Bronchial epithelial cell (primary cell): ENCODE measurements at regions not wholly inside any gene's neighbourhood (a gene's known extent, or its start where the extent isn't known, plus 50 kb on each side); places are given as distances from the start of the nearest gene placed in this dataset.

ENCODE experiments used
- DNase-seq: peaks from one replicate; pipeline ENCODE4 v3.0.0-alpha.2; 2010; ENCODE audit warnings: low read depth
- FAIRE-seq: peaks from 2 replicates; lab custom pipeline; 2011; peaks lifted over from hg19 to GRCh38; lab: Jason Lieb, UNC
- H3K27me3 ChIP-seq: 2 replicates; pipeline ENCODE4 v1.5.1; 2011; ENCODE audit warnings: low read length; ENCODE audit not compliant: control insufficient read depth, insufficient read depth
- H3K36me3 ChIP-seq: 2 replicates; pipeline ENCODE4 v1.5.1; 2011; ENCODE audit warnings: low read length; ENCODE audit not compliant: control insufficient read depth, insufficient read depth
- H3K4me3 ChIP-seq: 2 replicates; pipeline ENCODE4 v1.5.1; 2011; ENCODE audit warnings: mild to moderate bottlenecking, low read depth, low read length, control low read depth
- TF ChIP-seq, protein P1 (sequence below): IDR thresholded peaks from 2 replicates; pipeline ENCODE4 v1.5.1; 2011; ENCODE audit warnings: mild to moderate bottlenecking, moderate library complexity, low read length, control low read depth, inconsistent platforms; ENCODE audit not compliant: insufficient read depth, severe bottlenecking

DNA sequence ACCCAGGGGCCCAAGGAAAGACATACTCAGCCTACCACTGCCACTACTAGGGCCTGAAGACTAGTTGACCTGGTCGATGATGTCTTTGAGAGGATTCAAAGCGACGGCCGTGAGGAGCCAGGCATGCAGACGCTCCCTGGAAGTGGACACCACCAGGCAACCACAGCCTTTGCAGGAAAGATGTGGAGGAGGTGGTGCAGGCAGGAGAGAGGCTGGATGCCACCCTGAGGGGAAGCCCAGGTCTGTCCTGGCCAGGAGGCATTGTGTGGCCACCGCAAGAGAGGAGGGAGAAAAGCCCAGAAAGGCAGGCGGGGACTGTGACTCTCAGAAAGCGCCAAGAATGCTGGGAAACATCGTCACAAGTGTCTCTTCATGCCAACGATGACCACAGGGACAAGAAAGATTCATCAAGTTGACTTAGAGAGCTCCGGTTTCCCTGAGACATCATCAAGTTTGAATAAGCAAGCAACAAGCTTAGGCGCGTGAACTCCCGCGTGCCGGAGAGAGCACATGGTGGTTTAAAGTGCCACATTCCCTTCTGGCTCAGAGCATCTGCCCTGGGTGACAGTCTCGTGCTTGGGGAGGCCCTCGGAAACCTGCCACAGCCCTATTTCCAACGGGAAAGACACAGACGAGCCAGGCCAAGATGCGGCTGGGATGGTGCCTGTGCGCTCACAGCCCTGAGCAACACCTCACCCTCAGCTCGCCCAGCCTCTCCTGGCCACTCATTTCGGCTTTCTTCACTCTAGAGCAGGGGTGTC is 464.5 kb upstream of the SALL3 start:
- TF ChIP-seq, protein P1, sequence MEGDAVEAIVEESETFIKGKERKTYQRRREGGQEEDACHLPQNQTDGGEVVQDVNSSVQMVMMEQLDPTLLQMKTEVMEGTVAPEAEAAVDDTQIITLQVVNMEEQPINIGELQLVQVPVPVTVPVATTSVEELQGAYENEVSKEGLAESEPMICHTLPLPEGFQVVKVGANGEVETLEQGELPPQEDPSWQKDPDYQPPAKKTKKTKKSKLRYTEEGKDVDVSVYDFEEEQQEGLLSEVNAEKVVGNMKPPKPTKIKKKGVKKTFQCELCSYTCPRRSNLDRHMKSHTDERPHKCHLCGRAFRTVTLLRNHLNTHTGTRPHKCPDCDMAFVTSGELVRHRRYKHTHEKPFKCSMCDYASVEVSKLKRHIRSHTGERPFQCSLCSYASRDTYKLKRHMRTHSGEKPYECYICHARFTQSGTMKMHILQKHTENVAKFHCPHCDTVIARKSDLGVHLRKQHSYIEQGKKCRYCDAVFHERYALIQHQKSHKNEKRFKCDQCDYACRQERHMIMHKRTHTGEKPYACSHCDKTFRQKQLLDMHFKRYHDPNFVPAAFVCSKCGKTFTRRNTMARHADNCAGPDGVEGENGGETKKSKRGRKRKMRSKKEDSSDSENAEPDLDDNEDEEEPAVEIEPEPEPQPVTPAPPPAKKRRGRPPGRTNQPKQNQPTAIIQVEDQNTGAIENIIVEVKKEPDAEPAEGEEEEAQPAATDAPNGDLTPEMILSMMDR = no peak
- no peak for FAIRE-seq
- Histone ChIP-seq H3K4me3 (no peak overlapping the region), H3K36me3 (no peaks in the 10 kb centered on the region), H3K27me3 (no peaks in the 10 kb centered on the region)
- DNase-seq = no peak

DNA sequence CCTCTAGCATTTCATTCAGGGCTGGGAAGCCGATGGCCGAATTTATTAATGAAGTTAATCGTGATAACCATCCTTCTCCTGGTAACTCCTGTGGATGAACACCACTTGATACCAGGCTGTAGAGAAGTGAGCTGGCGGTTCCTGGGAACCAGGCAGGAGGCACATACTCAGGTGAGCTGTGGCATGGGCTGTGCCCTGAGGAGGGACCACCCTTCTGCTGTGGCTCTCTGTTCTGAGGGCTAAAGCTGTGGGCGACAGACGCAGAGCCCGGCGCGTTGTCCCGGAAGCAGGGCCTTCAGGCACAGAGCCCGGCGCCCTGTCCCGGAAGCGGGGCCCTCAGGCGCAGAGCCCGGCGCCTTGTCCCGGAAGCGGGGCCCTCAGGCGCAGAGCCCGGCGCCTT is 462.3 kb upstream of the SALL3 start:
- DNase-seq (no peak), FAIRE-seq (no peak)
- Histone ChIP-seq H3K36me3 (no peaks in the 10 kb centered on the region), H3K4me3 (no peak overlapping the region), H3K27me3 (no peaks in the 10 kb centered on the region)
- TF ChIP-seq, protein P1 = no peak

DNA sequence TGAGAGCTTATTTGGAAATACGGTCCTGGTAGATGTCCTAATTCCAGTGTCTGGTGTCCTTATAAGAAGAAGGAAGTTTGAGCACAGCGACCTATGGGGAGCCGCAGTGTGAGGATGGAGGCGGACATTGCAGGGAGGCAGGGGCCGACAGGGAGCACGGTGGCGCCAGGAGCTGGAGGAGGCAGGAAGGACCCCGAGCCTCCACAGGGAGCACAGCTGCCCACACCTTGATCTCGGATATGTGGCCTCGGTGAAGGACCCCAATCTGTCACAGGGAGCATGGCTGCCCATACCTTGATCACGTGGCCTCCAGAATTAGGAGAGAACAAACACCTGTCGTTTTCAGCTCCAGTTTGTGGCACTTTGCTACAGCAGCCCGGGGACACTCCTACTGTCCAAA is 461.6 kb upstream of the SALL3 start:
- no peak overlapping the region for H3K4me3 ChIP-seq
- DNase-seq (no peak), FAIRE-seq (no peak)
- no peaks in the 10 kb centered on the region for H3K36me3 ChIP-seq
- TF ChIP-seq, protein P1 = no peak
- H3K27me3 ChIP-seq = no peaks in the 10 kb centered on the region

DNA sequence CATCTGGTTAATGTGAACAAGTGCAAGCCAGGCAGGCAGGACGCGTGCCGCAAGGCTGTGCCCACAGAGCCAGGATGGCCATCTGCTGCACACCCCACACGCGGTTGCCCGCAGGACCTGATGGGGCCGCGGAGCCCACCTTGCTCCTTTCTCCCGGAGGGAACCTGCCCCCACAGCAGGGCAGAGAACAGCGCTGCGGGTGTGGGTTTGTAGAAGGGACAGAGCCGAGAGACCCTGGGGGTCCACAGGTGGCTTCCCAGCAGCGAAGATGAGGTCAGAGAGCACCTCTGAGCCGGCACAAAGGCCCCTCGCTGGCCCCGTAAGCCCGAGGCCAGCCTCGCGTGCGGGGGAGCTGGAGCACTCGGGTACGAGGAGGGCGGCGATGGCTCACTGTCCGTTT is 460.8 kb upstream of the SALL3 start:
- Histone ChIP-seq H3K27me3 (no peaks in the 10 kb centered on the region), H3K4me3 (no peak overlapping the region), H3K36me3 (no peaks in the 10 kb centered on the region)
- DNase-seq (no peak), FAIRE-seq (no peak)
- TF ChIP-seq, protein P1 = no peak

DNA sequence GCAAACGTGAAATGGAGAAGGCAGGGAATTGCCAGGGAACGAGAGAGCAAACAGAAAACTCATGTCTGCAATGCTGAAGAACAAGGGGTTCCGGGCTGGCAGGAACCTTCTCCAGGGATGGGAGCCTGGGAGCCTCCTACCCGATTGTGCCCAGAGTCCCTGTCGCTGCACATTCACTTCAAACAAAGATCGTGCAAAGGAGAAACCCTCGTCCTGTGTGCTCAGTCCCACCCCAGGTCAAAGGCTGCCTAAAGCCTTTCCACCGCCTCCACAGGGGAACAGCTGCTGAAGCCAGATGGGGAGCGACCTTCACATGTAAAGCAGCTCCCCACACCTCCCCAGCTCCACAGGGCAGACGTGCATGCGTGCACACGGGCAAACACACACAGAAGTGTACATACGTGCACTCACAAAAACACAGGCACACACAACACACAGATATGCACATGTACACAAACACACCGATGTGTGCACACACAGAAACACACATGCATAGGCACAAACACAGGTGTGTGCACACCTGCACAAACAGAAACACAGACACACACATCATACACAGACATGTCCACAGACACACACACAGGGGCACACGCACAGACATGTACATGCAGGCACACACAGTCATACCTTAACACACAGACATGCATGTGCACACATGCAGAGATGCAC is 460.1 kb upstream of the SALL3 start:
- TF ChIP-seq, protein P1 = no peak
- Histone ChIP-seq H3K4me3 (no peak overlapping the region), H3K36me3 (no peaks in the 10 kb centered on the region), H3K27me3 (no peaks in the 10 kb centered on the region)
- FAIRE-seq (peak; percentile 97), DNase-seq (no peak)

DNA sequence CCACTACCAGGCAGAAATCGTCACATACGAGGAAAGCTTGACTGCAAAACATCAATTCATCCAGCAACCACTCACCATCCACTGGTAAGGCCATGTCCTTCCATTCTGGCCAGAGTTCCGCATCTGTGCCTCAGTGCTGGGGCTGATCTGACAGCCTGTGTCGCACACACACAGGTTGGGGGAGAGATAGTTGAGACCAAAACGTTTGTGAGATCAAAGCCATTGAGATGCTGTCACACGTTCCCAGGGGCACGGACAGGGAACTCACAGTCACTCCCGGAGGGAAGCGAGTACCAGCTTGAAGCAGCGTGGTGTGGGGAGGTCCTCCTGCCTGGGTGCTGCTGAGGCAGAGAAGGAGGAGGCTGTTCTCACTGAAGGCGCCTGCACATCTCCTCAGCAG is 458.5 kb upstream of the SALL3 start:
- Histone ChIP-seq H3K36me3 (no peaks in the 10 kb centered on the region), H3K4me3 (no peak overlapping the region), H3K27me3 (no peaks in the 10 kb centered on the region)
- no peak for DNase-seq
- TF ChIP-seq, protein P1 = no peak
- peak; percentile 52 for FAIRE-seq
